A549 (cell line): ENCODE measurements at regions not wholly inside any gene's neighbourhood (a gene's known extent, or its start where the extent isn't known, plus 50 kb on each side); places are given as distances from the start of the nearest gene placed in this dataset.

Experiments used
- CBX2 ChIP-seq: fragments of 200-600 bp; sonication (generic); IDR thresholded peaks from 2 replicates; pipeline ENCODE4 v1.6.1; 2016; ENCODE audit warnings: low read depth, mild to moderate bottlenecking, borderline replicate concordance
- CHD2 ChIP-seq: fragments of 150-350 bp; IDR thresholded peaks from 2 replicates; pipeline ENCODE4 v1.6.1; 2014; ENCODE audit warnings: low read length; ENCODE audit not compliant: partially characterized antibody
- CHD4 ChIP-seq: fragments of 200-600 bp; sonication (generic); IDR thresholded peaks from 2 replicates; pipeline ENCODE4 v1.6.1; 2016; ENCODE audit warnings: antibody characterized with exemption, mild to moderate bottlenecking, borderline replicate concordance
- NR3C1 ChIP-seq: fragments of >200 bp; sonication (Bioruptor Twin); formaldehyde crosslinking; IDR thresholded peaks from 3 replicates; pipeline ENCODE4 v1.6.1; 2017
- POLR2A ChIP-seq: IDR thresholded peaks from 2 replicates; pipeline ENCODE4 v1.6.1; 2012; ENCODE audit warnings: mild to moderate bottlenecking, low read length
- TF ChIP-seq, protein P1 (sequence below): IDR thresholded peaks from 2 replicates; pipeline ENCODE4 v1.6.1; 2012; ENCODE audit warnings: low read depth, borderline replicate concordance
- TF ChIP-seq, protein P2 (sequence below): fragments of >200 bp; sonication (Bioruptor Twin); formaldehyde crosslinking; IDR thresholded peaks from 3 replicates; pipeline ENCODE4 v1.5.1; 2016
- TF ChIP-seq, protein P3 (sequence below): fragments of 200-600 bp; sonication (generic); IDR thresholded peaks from 2 replicates; pipeline ENCODE4 v1.6.1; 2016; ENCODE audit warnings: antibody characterized with exemption, mild to moderate bottlenecking, moderate library complexity

DNA sequence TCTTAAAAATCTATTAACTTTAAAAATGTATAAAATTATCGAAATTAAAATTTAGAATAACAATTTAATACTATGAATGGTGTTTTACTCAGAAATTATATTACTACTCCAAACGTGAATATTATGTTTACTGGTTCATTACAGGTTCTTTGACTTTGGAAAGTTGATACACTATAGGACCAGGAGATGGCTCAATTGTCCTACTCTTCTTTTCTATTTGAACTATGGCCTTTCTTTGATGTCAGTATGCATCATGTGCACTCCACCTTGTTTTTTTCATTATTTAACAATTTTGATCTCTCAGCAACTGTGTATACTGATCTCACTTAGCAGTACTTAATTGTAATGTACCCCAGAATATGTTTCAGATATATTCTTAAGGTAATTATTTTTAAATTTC is 391.5 kb upstream of the MANEA start:
- TF ChIP-seq CBX2 = no peak
- TF ChIP-seq CHD4 = no peak
- TF ChIP-seq, protein P1, sequence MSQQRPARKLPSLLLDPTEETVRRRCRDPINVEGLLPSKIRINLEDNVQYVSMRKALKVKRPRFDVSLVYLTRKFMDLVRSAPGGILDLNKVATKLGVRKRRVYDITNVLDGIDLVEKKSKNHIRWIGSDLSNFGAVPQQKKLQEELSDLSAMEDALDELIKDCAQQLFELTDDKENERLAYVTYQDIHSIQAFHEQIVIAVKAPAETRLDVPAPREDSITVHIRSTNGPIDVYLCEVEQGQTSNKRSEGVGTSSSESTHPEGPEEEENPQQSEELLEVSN = no peak
- no peak for TF ChIP-seq POLR2A
- TF ChIP-seq CHD2 = no peak
- TF ChIP-seq, protein P2, sequence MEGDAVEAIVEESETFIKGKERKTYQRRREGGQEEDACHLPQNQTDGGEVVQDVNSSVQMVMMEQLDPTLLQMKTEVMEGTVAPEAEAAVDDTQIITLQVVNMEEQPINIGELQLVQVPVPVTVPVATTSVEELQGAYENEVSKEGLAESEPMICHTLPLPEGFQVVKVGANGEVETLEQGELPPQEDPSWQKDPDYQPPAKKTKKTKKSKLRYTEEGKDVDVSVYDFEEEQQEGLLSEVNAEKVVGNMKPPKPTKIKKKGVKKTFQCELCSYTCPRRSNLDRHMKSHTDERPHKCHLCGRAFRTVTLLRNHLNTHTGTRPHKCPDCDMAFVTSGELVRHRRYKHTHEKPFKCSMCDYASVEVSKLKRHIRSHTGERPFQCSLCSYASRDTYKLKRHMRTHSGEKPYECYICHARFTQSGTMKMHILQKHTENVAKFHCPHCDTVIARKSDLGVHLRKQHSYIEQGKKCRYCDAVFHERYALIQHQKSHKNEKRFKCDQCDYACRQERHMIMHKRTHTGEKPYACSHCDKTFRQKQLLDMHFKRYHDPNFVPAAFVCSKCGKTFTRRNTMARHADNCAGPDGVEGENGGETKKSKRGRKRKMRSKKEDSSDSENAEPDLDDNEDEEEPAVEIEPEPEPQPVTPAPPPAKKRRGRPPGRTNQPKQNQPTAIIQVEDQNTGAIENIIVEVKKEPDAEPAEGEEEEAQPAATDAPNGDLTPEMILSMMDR = no peak
- no peak for TF ChIP-seq NR3C1
- TF ChIP-seq, protein P3, sequence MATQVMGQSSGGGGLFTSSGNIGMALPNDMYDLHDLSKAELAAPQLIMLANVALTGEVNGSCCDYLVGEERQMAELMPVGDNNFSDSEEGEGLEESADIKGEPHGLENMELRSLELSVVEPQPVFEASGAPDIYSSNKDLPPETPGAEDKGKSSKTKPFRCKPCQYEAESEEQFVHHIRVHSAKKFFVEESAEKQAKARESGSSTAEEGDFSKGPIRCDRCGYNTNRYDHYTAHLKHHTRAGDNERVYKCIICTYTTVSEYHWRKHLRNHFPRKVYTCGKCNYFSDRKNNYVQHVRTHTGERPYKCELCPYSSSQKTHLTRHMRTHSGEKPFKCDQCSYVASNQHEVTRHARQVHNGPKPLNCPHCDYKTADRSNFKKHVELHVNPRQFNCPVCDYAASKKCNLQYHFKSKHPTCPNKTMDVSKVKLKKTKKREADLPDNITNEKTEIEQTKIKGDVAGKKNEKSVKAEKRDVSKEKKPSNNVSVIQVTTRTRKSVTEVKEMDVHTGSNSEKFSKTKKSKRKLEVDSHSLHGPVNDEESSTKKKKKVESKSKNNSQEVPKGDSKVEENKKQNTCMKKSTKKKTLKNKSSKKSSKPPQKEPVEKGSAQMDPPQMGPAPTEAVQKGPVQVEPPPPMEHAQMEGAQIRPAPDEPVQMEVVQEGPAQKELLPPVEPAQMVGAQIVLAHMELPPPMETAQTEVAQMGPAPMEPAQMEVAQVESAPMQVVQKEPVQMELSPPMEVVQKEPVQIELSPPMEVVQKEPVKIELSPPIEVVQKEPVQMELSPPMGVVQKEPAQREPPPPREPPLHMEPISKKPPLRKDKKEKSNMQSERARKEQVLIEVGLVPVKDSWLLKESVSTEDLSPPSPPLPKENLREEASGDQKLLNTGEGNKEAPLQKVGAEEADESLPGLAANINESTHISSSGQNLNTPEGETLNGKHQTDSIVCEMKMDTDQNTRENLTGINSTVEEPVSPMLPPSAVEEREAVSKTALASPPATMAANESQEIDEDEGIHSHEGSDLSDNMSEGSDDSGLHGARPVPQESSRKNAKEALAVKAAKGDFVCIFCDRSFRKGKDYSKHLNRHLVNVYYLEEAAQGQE = no peak
